Superior temporal gyrus (tissue), 1 donor: ENCODE measurements at regions not wholly inside any gene's neighbourhood (a gene's known extent, or its start where the extent isn't known, plus 50 kb on each side); places are given as distances from the start of the nearest gene placed in this dataset.

Experiments
- DNase-seq: peaks from one replicate; pipeline ENCODE4 v3.0.0-alpha.2; 2016; ENCODE audit errors: extremely low spot score

- DNase-seq: no peak
Measured at GRCh38 chr13:75231235-75231634, 250.7 kb downstream of the TBC1D4 start.

- DNase-seq: no peak
Measured at GRCh38 chr13:75226733-75227435, 255.1 kb downstream of the TBC1D4 start.

DNA sequence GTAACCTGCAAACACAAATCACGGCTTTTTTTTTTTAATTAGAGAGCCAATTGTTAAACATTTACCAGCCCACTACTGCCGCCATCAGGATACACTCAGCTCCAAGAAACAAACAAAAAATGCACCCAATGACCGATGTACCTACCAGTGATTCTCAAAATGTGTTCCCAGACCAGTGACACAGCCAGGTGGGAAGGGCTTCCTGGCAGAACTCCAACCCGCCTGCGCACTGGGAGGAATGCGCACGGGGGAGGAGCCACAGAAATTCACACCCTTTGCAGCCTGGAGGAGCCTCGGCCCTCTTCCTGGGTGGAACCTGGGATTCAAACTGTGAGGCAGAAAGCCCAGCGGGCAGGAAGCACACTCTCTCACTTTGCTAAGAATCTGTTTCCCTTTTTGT lies 255.9 kb downstream of the TBC1D4 start:
- DNase-seq: no peak

GRCh38 chr13:75225288-75226032 lies 256.5 kb downstream of the TBC1D4 start:
- DNase-seq: no peak

GRCh38 chr13:75224053-75224742 lies 257.8 kb downstream of the TBC1D4 start:
- DNase-seq: no peak

DNA sequence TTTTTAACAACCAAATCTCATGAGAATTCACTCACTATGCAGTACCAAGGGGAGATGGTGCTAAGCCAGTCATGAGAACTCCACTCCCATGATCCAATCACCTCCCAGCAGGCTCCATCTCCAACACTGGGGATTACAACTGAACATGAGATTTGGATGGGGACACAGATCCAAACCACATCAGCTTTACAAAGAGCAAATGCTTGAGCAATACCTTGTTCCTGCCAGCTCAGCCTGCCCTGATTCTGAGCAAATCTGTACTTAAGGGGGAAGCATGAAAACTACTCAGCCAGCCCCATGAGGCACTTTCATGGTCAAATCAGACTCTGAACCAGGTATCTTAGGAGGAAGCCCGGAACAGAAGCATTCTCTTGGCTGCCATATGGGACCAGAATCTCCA lies 259.9 kb downstream of the TBC1D4 start:
- no peak for DNase-seq

GRCh38 chr13:75220861-75221260 lies 261.1 kb downstream of the TBC1D4 start:
- no peak for DNase-seq

- no peak for DNase-seq
Measured at GRCh38 chr13:75220238-75220542, 261.8 kb downstream of the TBC1D4 start.

GRCh38 chr13:75219479-75220237 lies 262.3 kb downstream of the TBC1D4 start:
- DNase-seq: peak; percentile 88

DNA sequence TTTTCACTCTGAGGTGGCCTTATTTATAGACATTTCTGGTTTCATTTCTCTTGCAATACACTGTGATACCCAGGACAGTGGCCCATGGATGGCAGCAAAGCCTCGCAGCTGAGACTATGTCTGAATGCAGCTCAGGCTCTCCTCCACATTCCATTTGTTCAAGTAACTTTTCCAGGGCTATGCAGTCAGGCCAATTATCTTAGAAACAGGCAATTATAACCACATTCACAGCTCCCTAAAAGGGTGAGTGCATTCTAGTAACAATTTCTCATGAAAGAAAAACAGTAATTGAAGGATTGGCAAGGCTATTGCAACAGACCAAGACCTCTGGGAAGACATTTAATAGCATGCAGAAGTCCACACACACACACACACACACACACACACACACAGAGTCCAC lies 264.0 kb downstream of the TBC1D4 start:
- DNase-seq: peak; percentile 37

- no peak for DNase-seq
Measured at GRCh38 chr13:75216038-75216437, 265.9 kb downstream of the TBC1D4 start.

DNA sequence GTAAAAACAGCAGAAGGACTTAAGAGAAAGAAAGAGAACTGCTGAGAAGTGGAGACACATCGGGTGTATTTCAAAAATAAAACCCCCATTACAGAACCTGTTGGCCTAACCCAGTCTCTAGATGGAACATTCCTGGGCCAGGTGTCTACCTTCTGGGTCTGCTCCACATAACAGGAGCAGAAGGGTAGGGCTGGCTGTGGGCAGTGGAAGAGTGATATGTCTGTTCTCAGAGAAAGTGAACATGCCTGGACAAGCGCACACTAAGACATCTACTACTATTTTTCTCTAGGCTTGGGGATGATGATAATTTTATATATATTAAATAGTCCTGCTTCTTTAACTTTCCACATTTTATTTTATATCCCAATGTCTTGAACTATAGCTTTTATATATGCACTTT lies 267.1 kb downstream of the TBC1D4 start:
- DNase-seq: no peak

DNA sequence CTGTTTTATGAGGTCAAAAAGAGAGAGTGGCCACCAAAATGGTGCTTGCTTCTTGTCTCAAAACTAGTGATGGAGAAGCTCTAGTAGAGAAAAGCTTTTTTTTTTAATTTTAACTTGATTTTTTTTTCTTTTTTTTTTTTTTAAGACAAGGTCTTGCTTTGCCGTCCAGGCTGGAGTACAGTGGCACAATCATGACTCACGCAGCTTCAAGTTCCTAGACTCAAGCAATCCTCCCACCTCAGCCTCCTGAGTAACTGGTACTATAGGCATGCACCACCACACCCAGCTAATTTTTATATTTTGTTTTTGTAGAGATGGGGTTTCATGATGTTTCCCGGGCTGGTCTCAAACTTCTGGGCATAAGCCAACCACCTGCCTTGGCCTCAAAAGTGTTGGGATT lies 279.0 kb downstream of the TBC1D4 start:
- no peak for DNase-seq

- DNase-seq: no peak
Measured at GRCh38 chr13:75197803-75198202, 284.2 kb downstream of the TBC1D4 start.

GRCh38 chr13:75196147-75196837 lies 285.7 kb downstream of the TBC1D4 start:
- DNase-seq: no peak

DNA sequence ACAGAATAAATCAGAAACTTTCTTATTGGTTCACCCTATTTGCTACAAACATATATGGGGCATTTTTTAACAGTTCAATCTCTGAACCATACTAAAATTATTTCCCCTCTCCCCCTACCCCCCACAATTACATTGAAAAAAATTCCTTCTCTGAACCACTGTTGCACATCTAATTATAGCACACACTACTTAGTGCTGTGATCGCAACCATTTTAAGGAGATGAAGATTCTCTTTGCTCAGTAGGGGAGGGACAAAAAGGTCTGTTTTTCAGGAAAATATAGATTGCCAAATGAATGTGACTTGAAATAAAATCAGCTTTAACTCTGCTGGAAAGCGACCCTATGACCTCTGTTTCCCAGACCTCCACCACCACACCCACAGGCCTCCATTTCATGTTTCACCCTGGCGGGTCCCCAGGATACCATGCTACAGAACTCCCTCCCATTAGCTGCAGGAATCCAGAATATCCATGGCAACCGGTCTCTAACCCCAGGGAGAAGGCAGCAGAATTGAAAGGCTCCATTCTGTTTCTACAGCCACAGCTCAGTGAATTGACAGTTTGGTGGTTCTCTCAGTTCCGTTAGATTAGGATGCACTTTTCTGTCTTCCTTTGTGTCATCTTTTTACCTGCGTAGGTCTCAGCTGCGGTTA lies 286.3 kb downstream of the TBC1D4 start:
- peak; percentile 29 for DNase-seq

DNA sequence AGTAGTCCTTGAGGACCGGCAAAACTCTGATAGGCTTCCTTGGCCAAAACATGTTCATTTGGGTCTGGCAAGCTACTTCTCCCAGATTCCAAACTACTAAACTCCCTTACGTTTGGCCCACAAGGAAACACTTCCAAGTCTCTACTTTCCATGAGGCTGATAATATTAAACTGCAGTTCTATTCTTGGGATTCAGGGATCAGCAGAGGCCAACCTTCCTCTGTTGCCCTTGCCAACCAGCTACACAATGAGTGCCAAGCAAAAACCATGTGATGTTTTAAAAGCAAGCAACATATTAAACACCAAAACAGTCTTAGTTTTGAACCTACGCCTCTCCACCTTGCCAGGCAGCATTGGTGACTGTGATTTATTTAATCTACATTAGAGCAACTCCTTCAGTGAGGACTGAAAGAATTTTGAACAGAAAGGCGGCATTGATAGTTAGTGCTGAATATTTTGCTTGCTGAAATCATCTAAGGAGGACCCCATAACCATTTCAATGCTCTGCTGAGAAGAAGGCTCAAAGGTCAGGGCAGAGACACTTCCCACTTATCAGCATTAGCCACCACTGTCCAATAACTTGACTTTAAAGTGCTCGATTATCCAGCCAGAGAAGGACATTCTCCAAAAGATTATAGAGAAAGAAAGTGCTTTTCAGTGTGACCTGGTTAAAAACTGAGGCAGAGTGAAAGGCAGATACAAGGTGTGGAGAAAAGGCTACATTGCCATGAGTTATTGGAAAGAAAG lies 287.1 kb downstream of the TBC1D4 start:
- DNase-seq: peak; percentile 13

GRCh38 chr13:75186379-75186778 lies 295.6 kb downstream of the TBC1D4 start:
- DNase-seq: no peak

DNA sequence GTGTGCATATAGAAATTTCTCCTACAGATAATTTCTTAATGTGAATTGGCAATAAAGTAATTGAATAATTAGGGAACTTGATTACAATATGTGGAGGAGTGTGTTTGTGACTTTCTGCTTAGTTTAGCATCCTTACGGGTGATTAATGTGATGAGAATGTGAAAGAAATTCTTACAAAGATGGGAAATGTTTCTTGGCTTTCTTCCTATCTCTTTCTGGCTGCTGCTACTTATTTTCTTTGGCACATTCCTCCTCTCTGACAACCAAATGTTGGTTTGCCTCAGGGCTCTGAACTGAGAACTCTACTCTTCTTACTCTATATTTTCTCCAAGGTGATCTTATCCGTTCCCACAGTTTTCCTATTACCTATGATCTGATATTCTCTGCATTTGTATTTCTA lies 300.1 kb downstream of the TBC1D4 start:
- no peak for DNase-seq

GRCh38 chr13:75180805-75181455 lies 301.0 kb downstream of the TBC1D4 start:
- DNase-seq: no peak
